Heart right ventricle (tissue), 16 donors: ENCODE measurements at regions not wholly inside any gene's neighbourhood (a gene's known extent, or its start where the extent isn't known, plus 50 kb on each side); places are given as distances from the start of the nearest gene placed in this dataset.

Experiments used
- ATAC-seq, 8 donors: fragments of 200-7000 bp; cut with Tn5 transposase; one replicate each; pipeline ENCODE4 v1.9.1; 2020; ENCODE audit warnings: mild to moderate bottlenecking in 8 of 8, moderate library complexity in 8 of 8, moderate number of reproducible peaks in 1 of 8
- DNase-seq, 2 donors: peaks; one replicate each; pipeline ENCODE4 v3.0.0-alpha.2; 2020
- H3K27ac ChIP-seq, 10 donors: fragments of 200-600 bp; sonication (generic) in 2 of 10; one replicate each; pipeline versions ENCODE4 v1.5.0 to v1.8.0; 2020 to 2022; ENCODE audit warnings: mild to moderate bottlenecking in 3 of 10
- H3K27me3 ChIP-seq, 7 donors: fragments of 200-600 bp; one replicate each; pipeline ENCODE4 v1.8.0; 2021 to 2022; ENCODE audit warnings: mild to moderate bottlenecking in 2 of 7
- H3K36me3 ChIP-seq, 9 donors: fragments of 200-600 bp; sonication (generic) in 1 of 9; one replicate each; pipeline versions ENCODE4 v1.5.0 to v1.8.0; 2020 to 2022; ENCODE audit warnings: mild to moderate bottlenecking in 2 of 9
- H3K4me1 ChIP-seq, 9 donors: fragments of 200-600 bp; sonication (generic) in 1 of 9; one replicate each; pipeline versions ENCODE4 v1.5.0 to v1.8.0; 2020 to 2022; ENCODE audit warnings: mild to moderate bottlenecking in 4 of 9
- H3K4me3 ChIP-seq, 10 donors: fragments of 200-600 bp; sonication (generic) in 2 of 10; one replicate each; pipeline versions ENCODE4 v1.5.0 to v1.8.0; 2020 to 2022; ENCODE audit warnings: mild to moderate bottlenecking in 7 of 10, moderate library complexity in 2 of 10
- H3K9me3 ChIP-seq, 11 donors: fragments of 200-600 bp in 10 of 11; sonication (generic) in 2 of 11; one replicate each; pipeline versions ENCODE4 v1.5.0 to v1.8.0; 2013 to 2022; ENCODE audit warnings: mild to moderate bottlenecking in 2 of 11, control low read depth in 1 of 11, moderate library complexity in 1 of 11
- CTCF ChIP-seq, 9 donors: fragments of 200-600 bp; sonication (generic) in 2 of 9; IDR thresholded peaks; one replicate each; pipeline versions ENCODE4 v1.5.0 to v1.8.0; 2021 to 2022; ENCODE audit warnings: antibody characterized with exemption in 9 of 9, mild to moderate bottlenecking in 5 of 9, moderate library complexity in 1 of 9
- WGBS, 2 donors: extraction: QIAGEN DNeasy Blood & Tissue Kit; methylation state at CpG; one replicate each; pipeline ENCODE4 v1.1.7; 2013; ENCODE audit warnings: inconsistent platforms in 1 of 2; 5-methylcytosine and 5-hydroxymethylcytosine counted together
- intact Hi-C, 10 donors: fragments of 100-400 bp; cut with DNase I; formaldehyde crosslinking; loops; one replicate each; pipeline versions ENCODE4 v1.11.1 to v1.14.2; 2022
- donor health status: Arrhythmogenic right ventricular cardiomyopathy.
- donor health status: ischemic (EF 13 %, LVEDD 7.1; RV severe dilation, severe dysfunction).
- donor health status: healthy with polysubstance abuse.
- donor health status: DM: no; HTN: yes; CAD: no.
- donor health status: DM: no; HTN: no; CAD: no.
- donor health status: ischemic (EF 25% LVEDD 6.9; RV normal size, moderate dysfunction).
- donor health status: ischemic (EF 25% LVEDD 5.7; RV mildly dilated, moderate dysfunction).
- donor health status: healthy.
- donor health status: DM: yes; HTN: yes; CAD: no.
- donor health status: Ischemic cardiomyopathy.
- donor health status: ischemic (EF 35%, LVEDD 5.7; RV mildly dilated, moderate dysfunction).
- donor health status: nonischemic (EF 11% LVEDD 7.7; RV severe dilation, severe dysfunction).
- donor health status: DM: yes; HTN: yes; CAD: no.
- donor health status: PGD.
- donor health status: ischemic (EF 29% LVEDD 5.4; RV normal size, mild dysfunction).
- donor health status: nonischemic (EF 23%, LVEDD 6.1; RV moderate dilation, normal function).

GRCh38 chr5:96318569-96319110 lies 114.4 kb downstream of the PCSK1 start:
- DNase-seq (no peak), ATAC-seq (no peak)
- no peaks in the 10 kb centered on the region for H3K9me3 ChIP-seq
- WGBS, 2 donors, result 84 to 96% methylated on average over 1 of the region's 1 CpG
- no peaks in the 10 kb centered on the region for H3K36me3 ChIP-seq
- TF ChIP-seq CTCF (IDR thresholded peaks at IDR 0.05), result no peak
- no peaks in the 10 kb centered on the region for H3K27me3 ChIP-seq
- no peak overlapping the region for H3K27ac ChIP-seq
- H3K4me3 ChIP-seq, result no peak overlapping the region
- H3K4me1 ChIP-seq, result peaks cover 0 to 11% (median 0%) of the 10 kb centered on the region in 9 donors
- intact Hi-C loops, result no loop called here

- Histone ChIP-seq H3K4me3 (no peak overlapping the region), H3K36me3 (no peaks in the 10 kb centered on the region), H3K27ac (no peak overlapping the region), H3K9me3 (no peaks in the 10 kb centered on the region), H3K27me3 (no peaks in the 10 kb centered on the region), H3K4me1 (peaks cover 0 to 11% (median 0%) of the 10 kb centered on the region in 9 donors)
- WGBS, 2 donors, result 88 to 90% methylated on average over 3 of the region's 3 CpGs
- intact Hi-C loops, result no loop called here
- ATAC-seq (no peak), DNase-seq (no peak)
- TF ChIP-seq CTCF (IDR thresholded peaks at IDR 0.05), result no peak
These were observed 115.1 kb downstream of the PCSK1 start for GRCh38 chr5:96317945-96318344.

- TF ChIP-seq CTCF (IDR thresholded peaks at IDR 0.05), result no peak
- Histone ChIP-seq H3K4me1 (peaks cover 0 to 11% (median 0%) of the 10 kb centered on the region in 9 donors), H3K36me3 (no peaks in the 10 kb centered on the region), H3K27ac (no peak overlapping the region), H3K9me3 (peaks cover 0 to 10% (median 0%) of the 10 kb centered on the region in 11 donors), H3K27me3 (no peaks in the 10 kb centered on the region), H3K4me3 (no peak overlapping the region)
- WGBS, 2 donors, result 71 to 80% methylated on average over 2 of the region's 2 CpGs
- intact Hi-C loops, result no loop called here
- no peak for ATAC-seq
- no peak for DNase-seq
These were observed 116.6 kb downstream of the PCSK1 start for GRCh38 chr5:96316487-96316886.

DNA sequence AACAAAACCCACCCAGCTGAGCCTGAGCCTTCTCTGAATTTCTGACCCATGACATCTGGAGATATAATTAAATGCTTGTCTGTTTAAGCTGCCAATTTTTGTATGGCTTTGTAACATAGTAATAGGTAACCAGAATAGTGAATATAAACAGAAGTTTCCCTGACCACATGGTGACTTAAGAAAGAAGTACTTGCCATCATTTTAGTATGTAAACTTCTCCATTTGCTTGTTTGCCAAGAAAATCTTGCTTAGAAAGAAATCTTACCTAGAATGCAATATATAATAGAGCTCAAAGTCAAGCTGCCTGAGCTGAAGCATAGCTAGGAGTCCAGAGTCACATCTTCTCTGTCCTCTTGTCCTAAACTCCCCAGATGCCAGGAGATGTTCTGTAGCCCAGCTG lies 117.0 kb downstream of the PCSK1 start:
- Histone ChIP-seq H3K4me1 (peaks cover 0 to 11% (median 0%) of the 10 kb centered on the region in 9 donors), H3K4me3 (no peak overlapping the region), H3K27ac (no peak overlapping the region), H3K27me3 (no peaks in the 10 kb centered on the region), H3K9me3 (peaks cover 0 to 14% (median 3%) of the 10 kb centered on the region in 11 donors), H3K36me3 (no peaks in the 10 kb centered on the region)
- DNase-seq, result no peak
- no peak for ATAC-seq
- no peak for TF ChIP-seq CTCF (IDR thresholded peaks at IDR 0.05)
- intact Hi-C loops, result no loop called here
